GM23338 (cell line): ENCODE measurements at regions not wholly inside any gene's neighbourhood (a gene's known extent, or its start where the extent isn't known, plus 50 kb on each side); places are given as distances from the start of the nearest gene placed in this dataset.

Experiments
- CTCF ChIP-seq, 2 experiments: fragments of 200-600 bp in 1 of 2; sonication (generic) in 1 of 2; conservative IDR thresholded peaks; 2 replicates each; pipeline versions ENCODE4 v1.5.1 to v1.6.1; 2016 to 2017; ENCODE audit warnings: antibody characterized with exemption in 2 of 2, low read depth in 2 of 2, mild to moderate bottlenecking in 2 of 2, moderate library complexity in 1 of 2
- EZH2 ChIP-seq: fragments of 200-600 bp; sonication (generic); IDR thresholded peaks from one replicate; pipeline ENCODE4 v1.8.0; 2017; ENCODE audit warnings: antibody characterized with exemption, mild to moderate bottlenecking, low read depth; ENCODE audit not compliant: unreplicated experiment
- NANOG ChIP-seq: IDR thresholded peaks from 2 replicates; pipeline ENCODE4 v1.6.1; 2016; ENCODE audit warnings: antibody characterized with exemption, borderline replicate concordance
- POLR2AphosphoS5 ChIP-seq: IDR thresholded peaks from 2 replicates; pipeline ENCODE4 v1.6.1; 2016; ENCODE audit warnings: antibody characterized with exemption, low read depth

GRCh38 chr5:111596705-111597104, 84.4 kb upstream of the STARD4 start:
- no peak for TF ChIP-seq CTCF (conservative IDR thresholded peaks at IDR 0.05; ENCODE audit: low read depth in 2 of 2)
- TF ChIP-seq EZH2 = no peak
- TF ChIP-seq NANOG = no peak
- no peak for TF ChIP-seq POLR2AphosphoS5
